GM18907 (cell line): ENCODE measurements at regions not wholly inside any gene's neighbourhood (a gene's known extent, or its start where the extent isn't known, plus 50 kb on each side); places are given as distances from the start of the nearest gene placed in this dataset.

Experiments
- ATAC-seq: cut with Tn5 transposase; IDR thresholded peaks from one replicate; pipeline ENCODE4 v1.9.1; 2021; ENCODE audit warnings: mild to moderate bottlenecking, moderate library complexity; ENCODE audit not compliant: unreplicated experiment

DNA sequence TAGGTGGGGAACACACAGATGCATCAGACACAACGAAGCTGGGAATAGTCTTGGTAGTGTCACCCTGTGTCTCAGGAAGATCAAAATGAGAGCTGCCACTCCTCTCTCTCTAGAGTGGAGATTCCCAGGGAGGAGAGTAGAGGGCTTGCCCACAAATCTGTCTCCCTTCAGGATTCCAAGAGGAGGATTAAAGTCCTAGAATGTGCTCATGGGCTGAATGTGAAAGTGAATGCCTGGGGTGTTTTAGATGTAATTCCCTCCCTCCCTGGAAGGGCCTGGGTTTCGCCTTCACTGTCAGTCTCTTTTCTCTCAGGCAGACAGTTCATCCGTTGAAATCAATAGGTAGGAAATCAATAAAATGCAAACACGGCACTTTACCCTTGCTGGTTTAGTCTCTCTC is 282.6 kb upstream of the PPARGC1A start:
- no peak for ATAC-seq

DNA sequence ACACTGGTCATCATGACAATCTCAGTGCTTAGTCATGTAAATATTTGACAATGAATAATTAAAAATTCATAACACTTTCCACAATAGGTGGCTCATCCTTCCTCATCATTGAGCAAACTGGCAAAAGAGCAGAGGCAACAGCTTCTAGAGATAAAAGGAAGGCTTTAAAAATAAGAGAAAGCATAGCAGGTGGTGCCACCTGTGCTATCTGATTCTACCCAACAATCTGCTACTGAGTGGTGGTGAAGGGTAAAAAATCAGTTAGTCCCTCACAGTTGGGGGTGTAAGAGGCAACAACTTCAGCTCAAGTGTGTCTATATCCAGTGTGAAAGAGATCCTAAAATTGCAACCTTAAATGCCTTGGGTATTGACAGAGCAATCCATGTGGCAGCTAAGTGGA is 280.1 kb upstream of the PPARGC1A start:
- no peak for ATAC-seq

DNA sequence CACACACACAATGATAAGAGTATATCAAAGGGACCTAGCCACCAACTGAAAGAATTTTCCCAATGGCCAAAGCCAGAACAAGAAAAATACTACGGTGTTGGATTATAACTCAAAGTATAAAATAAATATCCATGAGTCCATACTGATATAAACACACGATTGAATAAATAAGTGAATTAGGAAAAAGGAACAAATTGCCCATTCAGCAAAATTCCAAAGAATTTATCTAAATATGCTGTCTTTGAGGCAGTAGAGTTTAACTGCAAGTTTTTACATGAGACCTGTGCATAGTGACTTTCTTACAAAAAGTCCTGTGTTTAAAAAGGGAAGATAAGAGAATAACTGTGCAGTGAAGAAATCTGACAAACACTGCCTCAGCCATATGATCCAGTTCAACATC is 278.8 kb upstream of the PPARGC1A start:
- no peak for ATAC-seq

DNA sequence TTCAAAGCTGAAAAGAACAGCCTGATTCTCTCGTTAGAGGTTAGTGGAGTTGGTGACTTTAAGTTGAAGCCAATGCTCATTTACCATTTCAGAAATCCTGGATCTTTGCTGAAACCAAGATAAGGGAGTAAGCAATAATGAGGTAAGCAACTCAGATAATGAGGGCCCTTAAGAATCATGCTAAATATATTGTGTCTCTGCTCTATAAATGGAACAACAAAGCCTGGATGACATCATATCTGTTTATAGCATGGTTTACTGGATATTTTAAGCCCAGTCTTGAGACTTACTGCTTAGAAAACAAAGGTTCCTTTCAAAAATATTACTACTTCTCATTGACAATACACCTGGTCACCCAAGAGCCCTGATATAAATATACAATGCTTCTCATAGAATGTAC is 276.7 kb upstream of the PPARGC1A start:
- no peak for ATAC-seq

DNA sequence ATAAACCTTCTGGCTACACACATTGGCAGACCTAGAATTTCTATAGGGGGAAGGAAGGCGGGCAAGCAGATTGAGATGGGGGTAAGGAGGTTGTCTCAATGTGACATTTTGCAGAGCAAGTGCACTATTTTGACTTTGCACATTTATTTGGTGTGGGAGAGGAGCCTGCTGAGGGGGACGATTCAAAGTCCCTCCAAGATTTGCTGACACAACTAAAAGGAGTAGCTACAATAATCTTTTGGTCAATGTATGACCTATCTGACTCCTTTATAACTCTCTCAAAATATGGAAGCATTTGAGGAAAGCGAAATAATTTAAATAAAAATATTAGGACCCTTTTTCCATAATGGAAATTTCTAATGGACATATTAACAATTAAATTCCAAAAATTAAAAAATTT is 274.9 kb upstream of the PPARGC1A start:
- no peak for ATAC-seq

DNA sequence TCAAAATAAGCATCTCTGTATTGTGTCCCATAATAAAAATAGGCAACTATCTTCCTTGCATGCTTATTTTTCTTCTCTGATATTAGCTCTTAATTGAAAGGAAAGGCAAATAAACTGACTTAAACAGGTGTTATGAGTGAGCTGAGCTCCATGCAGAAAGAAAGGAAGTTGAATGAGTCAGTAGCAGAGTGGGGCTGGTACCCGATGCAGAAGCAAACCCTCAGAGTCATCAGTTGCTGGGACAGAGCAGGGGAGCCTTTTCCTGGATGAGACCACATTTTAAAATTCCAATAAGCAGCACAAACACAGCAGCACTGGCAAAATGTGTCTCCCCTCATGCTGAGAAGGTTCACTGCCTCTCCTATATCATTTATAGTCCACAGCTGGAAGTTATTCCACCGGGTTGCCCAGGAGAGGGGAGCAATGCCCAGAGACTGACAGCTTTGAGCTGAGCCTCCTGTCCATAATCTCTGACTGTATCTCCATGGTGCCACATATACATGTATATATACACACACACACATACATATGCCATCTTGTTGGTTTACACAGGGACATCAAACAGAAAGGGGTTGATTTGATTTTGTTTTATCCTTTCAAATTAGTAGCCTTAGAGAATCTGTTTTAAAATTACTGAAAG is 274.3 kb upstream of the PPARGC1A start:
- ATAC-seq: no peak

DNA sequence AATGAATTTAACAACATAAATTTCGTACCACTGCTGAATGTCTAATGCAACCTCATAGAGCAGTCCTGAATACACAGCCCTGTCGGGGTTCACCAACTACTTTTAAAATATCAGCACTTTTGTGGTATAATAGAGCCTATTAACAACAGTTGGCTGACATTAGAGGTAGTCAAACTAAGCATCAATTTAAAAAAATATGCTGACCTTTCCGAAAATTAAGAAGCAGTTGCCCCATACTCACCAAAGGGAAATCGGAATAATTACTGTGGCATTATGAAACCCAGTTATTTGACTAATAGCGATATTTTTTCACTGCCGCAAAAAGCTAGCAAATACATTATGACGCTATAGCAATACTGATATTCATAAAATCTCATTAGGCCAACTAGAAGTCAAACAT is 273.5 kb upstream of the PPARGC1A start:
- no peak for ATAC-seq

DNA sequence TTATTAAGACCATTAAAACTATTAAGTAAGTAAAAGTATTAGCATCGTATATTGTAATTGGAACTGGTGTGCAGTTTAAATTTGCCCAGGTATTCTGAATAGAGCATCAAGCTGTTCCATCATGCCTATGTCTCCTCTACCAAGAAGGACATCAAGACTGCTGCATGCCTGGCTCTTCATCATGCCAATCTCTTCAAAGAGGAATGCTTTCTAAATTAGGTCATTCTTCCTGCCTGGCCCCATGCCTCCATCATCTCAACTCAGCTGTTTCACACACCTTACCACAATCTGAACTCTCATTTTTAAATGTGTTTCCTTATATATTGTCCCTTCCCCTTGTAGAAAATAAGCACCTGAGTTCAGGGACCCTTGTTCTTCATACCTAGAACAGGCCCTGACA is 270.5 kb upstream of the PPARGC1A start:
- ATAC-seq: no peak

DNA sequence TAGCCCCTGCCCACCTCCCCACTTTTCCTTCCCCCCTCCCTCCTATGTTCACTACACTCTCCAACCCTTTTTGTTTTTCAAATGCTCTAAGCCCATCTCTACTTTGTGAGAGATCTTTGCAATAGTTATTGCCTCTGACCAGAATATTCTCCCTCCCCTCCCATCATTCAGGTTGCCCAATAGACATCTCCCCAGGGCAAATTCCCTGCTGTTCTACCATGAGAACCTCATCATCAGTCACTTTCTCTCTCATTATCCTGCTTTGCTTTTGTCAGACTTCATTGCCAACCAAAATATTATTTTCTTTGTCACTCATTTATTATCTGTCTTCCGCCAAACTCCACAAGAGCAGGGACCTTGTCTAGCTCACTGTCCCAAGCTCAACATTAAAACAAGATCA is 268.2 kb upstream of the PPARGC1A start:
- ATAC-seq: no peak

DNA sequence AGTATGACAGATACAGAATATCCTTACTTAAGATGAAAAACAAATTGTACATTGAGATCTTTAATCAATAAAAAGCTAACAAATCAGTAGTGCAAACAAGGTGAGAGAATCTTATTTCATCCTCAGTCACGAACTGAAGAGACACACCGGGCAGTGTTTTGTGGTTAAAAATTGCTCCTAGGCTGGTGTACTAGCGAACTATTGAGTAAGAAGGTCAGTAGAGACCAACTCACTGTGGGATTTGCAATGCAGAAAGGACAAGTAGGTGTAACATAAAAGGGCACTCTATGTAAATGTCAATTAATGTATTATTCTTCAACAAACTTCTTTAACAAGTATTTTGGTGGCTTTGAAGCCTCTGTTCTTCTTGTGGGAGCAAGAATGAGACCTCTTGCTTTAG is 260.2 kb upstream of the PPARGC1A start:
- no peak for ATAC-seq

DNA sequence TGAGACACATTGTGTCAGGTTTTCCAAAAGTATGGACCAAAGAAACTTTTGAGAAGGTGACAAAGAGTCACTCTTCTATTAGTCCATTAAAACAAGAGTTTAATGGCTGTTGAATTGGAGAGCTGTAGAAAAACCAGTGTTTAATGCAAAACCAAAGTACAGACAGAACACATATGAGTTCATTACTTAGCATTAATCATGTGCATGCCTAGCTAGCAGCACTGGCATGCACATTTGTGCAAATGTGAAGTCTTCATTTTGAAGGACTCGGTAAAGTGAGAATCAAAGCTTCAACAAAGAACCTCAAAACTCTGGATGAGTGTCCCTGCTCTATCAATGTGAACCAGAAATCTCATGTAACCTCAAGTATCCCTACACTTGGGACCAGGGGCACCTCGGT is 256.3 kb upstream of the PPARGC1A start:
- no peak for ATAC-seq

DNA sequence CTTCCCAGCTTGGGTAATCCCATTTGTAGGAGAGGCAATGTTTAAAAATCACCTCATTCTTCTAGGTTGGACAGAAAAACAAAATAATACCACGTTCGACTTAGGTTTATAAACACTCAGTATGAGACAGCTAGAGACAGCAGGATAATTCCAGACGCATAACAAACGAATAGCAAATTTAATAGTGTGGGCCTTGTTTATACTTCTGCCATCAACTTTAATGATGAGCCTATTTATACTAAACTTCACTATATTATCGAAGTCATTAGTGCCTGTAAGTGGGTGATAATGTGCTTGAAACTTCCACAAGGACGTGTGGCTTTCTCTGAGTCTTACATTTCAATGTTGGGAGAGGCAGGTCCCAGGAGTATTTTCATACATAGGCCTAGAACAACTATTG is 255.7 kb upstream of the PPARGC1A start:
- no peak for ATAC-seq

DNA sequence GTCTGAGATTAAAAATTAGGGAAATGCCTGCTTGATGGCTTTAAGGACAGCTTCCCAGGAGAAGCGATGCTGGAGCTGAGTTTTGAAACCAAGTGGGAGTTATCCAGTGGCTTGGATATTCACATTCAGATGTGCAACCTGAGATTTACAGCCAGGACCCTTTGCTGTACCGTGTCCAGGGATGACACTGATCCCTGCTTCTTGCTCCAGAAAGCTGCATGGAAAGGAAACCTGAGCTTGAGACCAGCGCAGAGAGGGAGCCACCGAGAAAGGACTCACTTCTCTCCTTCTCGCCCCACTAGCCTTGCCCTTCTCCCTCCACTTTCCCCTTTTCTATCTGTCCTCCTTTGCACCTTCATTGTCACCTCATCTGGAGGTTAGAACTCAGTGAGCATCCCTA is 254.5 kb upstream of the PPARGC1A start:
- no peak for ATAC-seq

DNA sequence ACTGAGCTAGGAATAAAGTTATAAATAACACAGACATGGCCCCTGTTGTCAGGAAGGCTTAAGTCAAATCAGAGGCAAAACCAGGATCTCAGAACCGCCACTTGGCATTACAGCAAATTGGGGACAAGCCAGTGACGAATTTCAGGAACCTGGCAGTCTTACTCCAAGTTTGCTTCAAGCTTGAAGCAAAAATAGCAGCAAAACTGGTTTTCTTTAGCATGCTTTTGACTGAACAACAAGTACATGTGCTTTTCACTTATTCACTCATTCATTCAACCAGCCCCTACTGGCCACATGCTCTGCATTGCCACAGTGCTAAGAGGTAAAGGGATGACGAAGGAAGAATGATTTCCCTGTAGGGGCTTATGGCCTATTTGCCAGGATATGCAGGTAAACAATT is 253.9 kb upstream of the PPARGC1A start:
- no peak for ATAC-seq

DNA sequence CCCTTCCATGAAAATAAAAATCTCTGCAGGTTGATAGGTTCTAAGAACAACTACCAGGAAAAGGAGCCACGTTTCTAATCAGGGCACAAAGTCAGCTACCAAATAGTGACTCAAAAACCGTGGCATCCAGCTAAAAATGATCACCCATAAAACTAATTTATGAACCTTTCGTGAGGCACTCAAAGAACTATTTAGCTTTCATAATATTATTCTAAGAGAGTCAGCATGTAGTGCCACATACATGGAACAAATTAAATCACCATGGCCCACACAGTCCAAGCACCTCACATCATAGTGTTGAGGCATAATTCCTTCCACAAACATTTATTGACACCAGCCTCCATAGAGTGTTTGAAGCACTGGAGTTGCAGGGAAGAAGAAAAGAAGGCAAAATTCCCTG is 252.0 kb upstream of the PPARGC1A start:
- no peak for ATAC-seq

DNA sequence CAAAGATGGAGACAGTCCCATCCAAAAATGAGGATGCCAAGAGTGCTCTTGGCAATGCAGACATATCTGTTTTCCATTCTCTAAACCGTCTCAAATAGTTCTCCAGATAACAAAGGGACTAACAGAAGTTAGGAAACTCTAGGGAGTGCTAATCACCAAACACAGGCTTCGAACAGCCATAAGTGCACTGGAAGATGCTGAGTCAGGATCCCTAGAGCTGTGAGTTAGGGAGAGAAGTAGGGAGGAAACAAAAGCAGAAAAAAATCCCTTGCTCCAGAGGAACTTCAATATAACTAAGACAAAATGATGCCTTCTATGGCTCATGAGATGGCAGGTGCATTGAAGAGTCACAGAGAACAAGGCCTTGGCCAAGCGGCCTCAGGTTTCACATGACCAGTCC is 251.0 kb upstream of the PPARGC1A start:
- ATAC-seq: no peak

DNA sequence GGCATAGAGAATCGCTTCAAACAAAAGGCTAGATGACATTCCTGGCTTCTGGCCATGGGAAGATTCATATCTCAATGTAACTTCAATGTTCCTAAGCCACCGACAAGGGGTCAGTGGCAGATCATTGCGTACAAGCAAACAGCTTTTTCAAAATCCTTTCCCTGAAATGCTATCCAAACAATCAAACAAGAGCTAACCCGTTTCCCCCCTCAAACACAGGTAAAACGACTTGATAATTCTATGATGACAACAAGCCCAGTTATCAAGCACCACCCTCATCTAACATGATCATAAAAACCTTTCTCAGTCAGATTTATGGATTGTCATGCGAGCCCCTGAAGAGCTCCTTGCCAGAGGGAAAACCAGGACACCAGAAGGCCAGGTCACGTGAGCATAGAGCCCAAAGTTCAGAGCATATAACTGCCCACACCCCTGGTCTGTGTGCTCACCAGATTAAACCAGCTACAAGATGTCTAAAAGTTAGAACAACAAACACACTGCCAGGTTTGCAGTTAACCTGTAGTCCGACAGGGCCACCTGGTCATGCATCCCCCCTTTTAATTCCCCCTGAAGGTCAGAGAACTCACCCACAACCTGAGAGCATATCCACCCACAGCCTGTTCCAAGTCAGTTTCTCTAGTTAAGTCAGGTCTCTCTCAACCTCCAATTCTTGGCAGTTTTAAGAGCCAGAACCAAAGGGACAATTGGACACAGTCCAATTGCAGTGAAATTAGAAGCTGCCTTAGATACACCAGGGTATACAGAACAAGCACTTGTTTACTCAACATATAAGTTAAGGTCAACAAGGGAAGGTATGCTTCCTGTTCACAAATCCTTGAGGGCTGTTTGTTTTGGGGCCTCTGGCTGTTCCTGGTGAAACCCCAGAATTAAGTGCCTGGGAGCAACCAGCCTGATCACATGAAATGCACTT is 248.1 kb upstream of the PPARGC1A start:
- no peak for ATAC-seq

DNA sequence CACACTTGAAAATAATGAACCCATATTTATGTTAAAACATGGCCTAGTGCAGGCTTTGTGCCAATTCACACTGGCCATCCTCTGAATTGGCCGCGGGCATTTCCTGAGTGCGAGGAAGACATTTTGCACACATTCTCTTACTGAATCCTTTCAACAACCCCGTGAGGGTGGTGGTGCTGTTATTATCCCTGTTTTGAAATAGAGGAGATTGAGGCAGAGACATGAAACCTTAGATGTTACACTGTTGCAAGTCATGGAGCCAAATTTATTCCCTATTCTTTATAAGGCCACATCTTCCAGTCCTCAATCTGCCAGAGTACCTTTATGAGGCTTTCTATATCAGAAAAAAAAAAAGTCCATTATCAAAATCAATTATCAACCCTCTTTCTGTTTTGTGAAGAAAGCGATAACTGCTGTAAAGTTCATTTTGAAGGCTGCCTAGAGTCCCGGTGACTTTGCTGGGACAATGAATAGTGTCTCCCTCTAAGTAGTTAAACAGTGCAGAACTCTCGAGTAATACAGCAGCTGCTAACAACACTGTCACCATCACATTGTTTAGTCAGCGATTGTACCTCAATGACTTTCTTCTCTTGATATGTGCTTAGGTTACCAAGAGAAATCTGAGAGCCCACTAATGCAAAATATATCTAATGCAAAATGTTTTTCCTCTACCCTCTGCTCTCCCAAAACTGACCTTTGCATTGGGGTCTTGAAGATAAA is 242.3 kb upstream of the PPARGC1A start:
- ATAC-seq: no peak

DNA sequence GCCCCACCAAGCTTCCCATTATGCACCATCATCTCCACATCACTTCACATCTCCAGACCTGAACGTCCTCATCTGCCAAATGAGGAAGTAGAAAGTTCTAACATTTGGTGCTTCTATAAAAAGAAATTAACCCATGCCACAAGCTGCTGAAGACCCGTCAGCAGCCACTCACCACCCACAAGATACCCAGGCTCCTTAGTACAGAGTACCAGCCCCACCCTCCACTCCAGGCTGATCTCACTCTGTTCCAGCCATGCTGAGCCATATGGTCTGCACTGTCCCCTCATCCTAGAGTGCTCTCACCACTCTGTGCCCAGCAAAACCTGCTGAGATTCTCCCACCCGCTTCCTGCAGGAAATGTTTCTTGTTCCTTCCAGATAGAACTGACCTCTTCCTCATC is 240.8 kb upstream of the PPARGC1A start:
- no peak for ATAC-seq

DNA sequence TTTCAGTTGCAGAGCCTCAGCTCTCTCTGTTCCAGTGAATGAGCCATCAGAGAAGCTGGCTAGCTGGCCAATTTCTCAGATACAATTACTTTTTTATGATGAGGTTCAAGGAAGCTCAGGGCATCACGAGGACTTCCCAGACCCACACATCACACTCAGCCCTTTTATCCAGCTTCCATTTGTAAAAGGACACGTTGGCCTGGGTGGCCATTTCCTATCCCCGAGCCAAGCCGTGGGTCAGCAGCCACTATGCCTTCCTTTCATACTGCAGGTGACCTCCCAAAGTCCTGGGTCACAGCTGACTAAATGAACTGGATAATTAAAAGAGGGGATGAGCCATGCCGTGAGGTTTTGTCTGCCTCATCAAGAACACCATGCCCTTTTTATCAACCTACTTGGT is 236.9 kb upstream of the PPARGC1A start:
- ATAC-seq: no peak

DNA sequence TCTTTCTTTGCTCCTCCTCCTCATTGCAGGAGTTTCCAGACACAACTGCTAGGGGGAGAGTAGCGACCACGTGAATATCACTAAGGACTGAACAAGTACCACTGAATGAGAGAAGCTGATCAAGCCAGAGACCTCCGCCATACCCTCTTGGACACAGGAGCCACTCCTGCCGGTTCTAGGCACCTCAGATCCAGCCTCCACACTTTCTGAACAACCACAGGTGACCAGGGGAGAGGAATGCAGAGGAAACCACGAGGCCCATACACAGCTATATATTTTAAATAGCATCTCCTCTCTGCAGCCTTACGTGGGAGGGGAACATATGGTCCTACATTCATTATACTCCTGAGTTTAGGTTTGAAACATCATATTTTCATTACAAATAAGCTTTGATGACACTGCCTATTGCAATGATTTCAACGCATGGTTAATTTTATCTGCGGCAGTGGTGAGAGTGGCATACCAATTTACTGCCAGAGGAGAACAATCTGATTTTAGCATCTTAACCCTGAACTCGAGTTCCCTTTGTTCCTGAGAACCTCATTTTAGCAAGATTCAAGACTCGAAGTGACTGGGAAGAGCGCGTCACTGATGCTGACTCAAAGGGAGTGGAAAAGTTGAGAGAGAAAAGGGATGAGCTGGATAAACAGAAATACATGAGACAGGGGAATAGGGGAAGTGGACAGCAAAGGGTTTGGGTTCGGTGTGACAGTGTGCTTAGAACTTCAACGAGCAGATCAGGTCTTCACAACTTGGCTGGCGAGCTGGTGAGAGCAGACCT is 231.7 kb upstream of the PPARGC1A start:
- no peak for ATAC-seq
